Hypothalamus (tissue), 51 donors: ENCODE measurements at regions not wholly inside any gene's neighbourhood (a gene's known extent, or its start where the extent isn't known, plus 50 kb on each side); places are given as distances from the start of the nearest gene placed in this dataset.

Experiments used
- DNase-seq, 51 donors: peaks; one replicate each; lab custom pipeline; 2025; lab: John Stamatoyannopoulos, UW

GRCh38 chr5:160507221-160507721 lies 85.6 kb downstream of the PTTG1 start:
- DNase-seq, result peak in 5 of 51 donors; percentile 9 to 60 (median 27)

- peak in 34 of 51 donors; percentile 6 to 83 (median 35) for DNase-seq
These were observed 87.2 kb downstream of the PTTG1 start for GRCh38 chr5:160508780-160509361.

- no peak for DNase-seq
These were observed 89.8 kb downstream of the PTTG1 start for GRCh38 chr5:160511280-160511929.
